Esophagus squamous epithelium (tissue), 5 donors: ENCODE measurements at regions not wholly inside any gene's neighbourhood (a gene's known extent, or its start where the extent isn't known, plus 50 kb on each side); places are given as distances from the start of the nearest gene placed in this dataset.
"Not testable (repeated sequence)": the region's sequence is repeated elsewhere in the genome, so short reads cannot be mapped to it uniquely, and the experiment has no call there.

Experiments
- DNase-seq: peaks from one replicate; lab custom pipeline; 2025; lab: John Stamatoyannopoulos, UW
- H3K27ac ChIP-seq, 4 donors: fragments of 200-600 bp; sonication (generic); one replicate each; pipeline ENCODE4 v1.5.1; 2016 to 2019; ENCODE audit warnings: mild to moderate bottlenecking in 1 of 4
- H3K27me3 ChIP-seq, 4 donors: fragments of 200-600 bp; sonication (generic); 1 replicate in 3 of 4; 2 replicates in 1 of 4; pipeline versions ENCODE4 v1.5.1 to v1.6.0; 2017 to 2021; ENCODE audit warnings: antibody characterized with exemption in 1 of 4
- H3K36me3 ChIP-seq, 3 donors: fragments of 200-600 bp; sonication (generic); one replicate each; pipeline ENCODE4 v1.5.1; 2016 to 2019
- H3K4me1 ChIP-seq, 3 donors: fragments of 200-600 bp; sonication (generic); one replicate each; pipeline ENCODE4 v1.5.1; 2017 to 2019
- H3K4me3 ChIP-seq, 4 donors: fragments of 200-600 bp; sonication (generic); 1 replicate in 3 of 4; 2 replicates in 1 of 4; pipeline ENCODE4 v1.5.1; 2016 to 2019; ENCODE audit warnings: mild to moderate bottlenecking in 2 of 4, moderate library complexity in 1 of 4
- H3K9me3 ChIP-seq, 3 donors: fragments of 200-600 bp; sonication (generic); one replicate each; pipeline ENCODE4 v1.5.1; 2016 to 2019
- POLR2A ChIP-seq, 4 donors: fragments of 450-650 bp; IDR thresholded peaks; one replicate each; pipeline ENCODE4 v1.6.1; 2017; ENCODE audit warnings: antibody characterized with exemption in 4 of 4, mild to moderate bottlenecking in 4 of 4, moderate library complexity in 3 of 4
- WGBS, 2 donors: methylation state at CpG; one replicate each; pipeline ENCODE4 v1.1.5; 2018; 5-methylcytosine and 5-hydroxymethylcytosine counted together
- intact Hi-C: fragments of 100-400 bp; cut with DNase I; formaldehyde crosslinking; loops from one replicate; pipeline ENCODE4 v1.15.0; 2022
- TF ChIP-seq, protein P1 (sequence below), 6 experiments: fragments of 450-650 bp in 4 of 6; fragments of 200-600 bp in 2 of 6; sonication (generic) in 2 of 6; IDR thresholded peaks; one replicate each; pipeline ENCODE4 v1.5.1; 2016 to 2019; ENCODE audit warnings: antibody characterized with exemption in 6 of 6, mild to moderate bottlenecking in 4 of 6, moderate library complexity in 4 of 6
- donor health status: DM: yes; HTN: yes; CAD: no.

DNA sequence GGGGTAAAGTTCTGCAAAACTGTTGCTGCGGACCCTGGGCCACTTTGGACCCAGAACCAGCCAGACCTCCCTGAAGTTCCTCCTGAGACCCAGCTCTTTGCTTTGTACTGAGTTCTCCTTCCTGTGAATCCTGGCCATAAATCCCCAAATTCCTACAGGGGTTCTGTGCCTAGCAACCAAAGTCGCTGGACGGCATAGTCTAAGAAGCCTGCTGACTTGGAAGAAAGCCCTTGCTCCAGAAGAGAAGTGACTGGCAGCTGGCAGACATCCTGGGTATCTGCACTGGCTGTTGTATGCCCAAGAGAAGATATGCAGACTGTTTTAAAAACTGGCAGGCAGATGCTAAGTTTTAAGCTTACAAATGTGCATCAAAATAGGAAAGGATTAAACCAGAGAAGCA lies 99.9 kb upstream of the SLC24A4 start:
- Histone ChIP-seq H3K36me3 (no peaks in the 10 kb centered on the region), H3K27me3 (no peaks in the 10 kb centered on the region), H3K4me3 (no peak overlapping the region), H3K9me3 (no peaks in the 10 kb centered on the region), H3K27ac (no peak overlapping the region), H3K4me1 (no peaks in the 10 kb centered on the region)
- TF ChIP-seq, protein P1, sequence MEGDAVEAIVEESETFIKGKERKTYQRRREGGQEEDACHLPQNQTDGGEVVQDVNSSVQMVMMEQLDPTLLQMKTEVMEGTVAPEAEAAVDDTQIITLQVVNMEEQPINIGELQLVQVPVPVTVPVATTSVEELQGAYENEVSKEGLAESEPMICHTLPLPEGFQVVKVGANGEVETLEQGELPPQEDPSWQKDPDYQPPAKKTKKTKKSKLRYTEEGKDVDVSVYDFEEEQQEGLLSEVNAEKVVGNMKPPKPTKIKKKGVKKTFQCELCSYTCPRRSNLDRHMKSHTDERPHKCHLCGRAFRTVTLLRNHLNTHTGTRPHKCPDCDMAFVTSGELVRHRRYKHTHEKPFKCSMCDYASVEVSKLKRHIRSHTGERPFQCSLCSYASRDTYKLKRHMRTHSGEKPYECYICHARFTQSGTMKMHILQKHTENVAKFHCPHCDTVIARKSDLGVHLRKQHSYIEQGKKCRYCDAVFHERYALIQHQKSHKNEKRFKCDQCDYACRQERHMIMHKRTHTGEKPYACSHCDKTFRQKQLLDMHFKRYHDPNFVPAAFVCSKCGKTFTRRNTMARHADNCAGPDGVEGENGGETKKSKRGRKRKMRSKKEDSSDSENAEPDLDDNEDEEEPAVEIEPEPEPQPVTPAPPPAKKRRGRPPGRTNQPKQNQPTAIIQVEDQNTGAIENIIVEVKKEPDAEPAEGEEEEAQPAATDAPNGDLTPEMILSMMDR (IDR thresholded peaks at IDR 0.05) = no peak
- no peak for TF ChIP-seq POLR2A (IDR thresholded peaks at IDR 0.05)
- no peak for DNase-seq
- intact Hi-C loops = no loop called here
- WGBS, 2 donors = 50 to 80% methylated on average over 1 to 2 of the region's 3 CpGs

DNA sequence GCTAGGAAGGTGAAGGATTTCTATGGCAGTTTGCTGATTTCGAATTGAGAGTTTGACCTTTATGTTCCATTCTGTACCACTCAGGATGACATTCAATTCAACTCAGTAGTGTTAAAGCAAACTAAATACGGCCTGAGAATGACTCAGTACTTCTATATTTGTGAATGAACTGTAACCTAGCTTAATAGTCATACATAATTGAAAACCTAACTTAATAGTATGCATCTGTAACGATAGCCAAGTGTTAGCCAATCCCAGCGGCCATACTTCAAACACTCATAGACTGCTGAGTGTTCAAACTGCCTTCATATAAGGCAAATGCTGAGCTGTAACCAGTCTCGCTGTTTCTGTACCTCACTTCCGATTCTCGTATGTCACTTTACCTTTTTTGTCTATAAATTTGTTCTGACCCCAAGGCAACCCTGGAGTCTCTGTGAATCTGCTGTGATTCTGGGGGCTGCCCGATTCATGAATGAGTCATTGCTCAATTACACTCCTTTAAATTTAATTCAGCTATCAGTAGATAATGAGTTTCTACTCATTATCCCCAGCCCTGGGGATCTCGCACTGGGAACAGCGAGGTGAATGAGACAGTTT lies 98.5 kb upstream of the SLC24A4 start:
- intact Hi-C loops = no loop called here
- H3K36me3 ChIP-seq = no peaks in the 10 kb centered on the region
- H3K9me3 ChIP-seq = no peaks in the 10 kb centered on the region
- 72 to 74% methylated on average over 10 of the region's 10 CpGs for WGBS, 2 donors
- TF ChIP-seq POLR2A (IDR thresholded peaks at IDR 0.05) = no peak
- TF ChIP-seq, protein P1 (IDR thresholded peaks at IDR 0.05) = no peak
- H3K27me3 ChIP-seq = no peaks in the 10 kb centered on the region
- no peak for DNase-seq
- H3K4me3 ChIP-seq = no peak overlapping the region
- no peaks in the 10 kb centered on the region for H3K4me1 ChIP-seq
- H3K27ac ChIP-seq = no peak overlapping the region

DNA sequence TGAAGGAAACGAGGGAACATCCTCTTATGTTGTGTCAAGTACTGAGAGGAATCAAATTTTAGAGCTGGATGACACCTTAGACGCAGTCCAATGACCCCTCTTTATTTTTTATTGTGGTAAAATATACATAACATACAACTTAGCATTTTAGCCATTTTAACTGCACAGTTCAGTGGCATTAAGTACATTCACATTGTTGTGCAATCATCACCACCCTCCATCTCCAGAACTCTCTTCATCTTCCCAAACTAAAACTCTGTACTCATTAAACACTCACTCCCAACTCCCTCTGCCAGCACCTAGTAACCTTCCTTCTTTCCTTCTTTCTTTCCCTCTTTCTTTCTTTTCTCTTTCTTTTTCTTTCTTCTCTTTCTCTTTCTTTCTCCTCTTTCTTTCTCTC lies 97.2 kb upstream of the SLC24A4 start:
- TF ChIP-seq, protein P1 (IDR thresholded peaks at IDR 0.05) = no peak
- no peak for TF ChIP-seq POLR2A (IDR thresholded peaks at IDR 0.05)
- no peaks in the 10 kb centered on the region for H3K27me3 ChIP-seq
- intact Hi-C loops = no loop called here
- no peak overlapping the region for H3K4me3 ChIP-seq
- 42 to 75% methylated on average over 2 of the region's 2 CpGs for WGBS, 2 donors
- no peak for DNase-seq
- no peaks in the 10 kb centered on the region for H3K36me3 ChIP-seq
- no peaks in the 10 kb centered on the region for H3K9me3 ChIP-seq
- no peaks in the 10 kb centered on the region for H3K4me1 ChIP-seq
- no peak overlapping the region for H3K27ac ChIP-seq

DNA sequence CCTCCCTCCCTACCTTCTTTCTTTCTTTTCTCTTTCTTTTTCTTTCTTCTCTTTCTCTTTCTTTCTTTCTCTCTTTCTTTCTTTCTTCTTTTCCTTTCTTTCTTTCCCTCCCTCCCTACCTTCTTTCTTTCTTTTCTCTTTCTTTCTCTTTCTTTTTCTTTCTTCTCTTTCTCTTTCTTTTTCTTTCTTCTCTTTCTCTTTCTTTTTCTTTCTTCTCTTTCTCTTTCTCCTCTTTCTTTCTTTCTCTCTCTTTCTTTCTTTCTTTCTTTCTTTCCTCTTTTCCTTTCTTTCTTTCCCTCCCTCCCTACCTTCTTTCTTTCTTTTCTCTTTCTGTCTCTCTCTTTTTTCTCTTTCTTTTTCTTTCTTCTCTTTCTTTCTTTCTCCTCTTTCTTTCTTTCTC lies 96.8 kb upstream of the SLC24A4 start:
- DNase-seq, H3K27ac ChIP-seq, H3K27me3 ChIP-seq, H3K4me1 ChIP-seq, H3K36me3 ChIP-seq, H3K4me3 ChIP-seq, intact Hi-C loops, H3K9me3 ChIP-seq: not testable (repeated sequence)

DNA sequence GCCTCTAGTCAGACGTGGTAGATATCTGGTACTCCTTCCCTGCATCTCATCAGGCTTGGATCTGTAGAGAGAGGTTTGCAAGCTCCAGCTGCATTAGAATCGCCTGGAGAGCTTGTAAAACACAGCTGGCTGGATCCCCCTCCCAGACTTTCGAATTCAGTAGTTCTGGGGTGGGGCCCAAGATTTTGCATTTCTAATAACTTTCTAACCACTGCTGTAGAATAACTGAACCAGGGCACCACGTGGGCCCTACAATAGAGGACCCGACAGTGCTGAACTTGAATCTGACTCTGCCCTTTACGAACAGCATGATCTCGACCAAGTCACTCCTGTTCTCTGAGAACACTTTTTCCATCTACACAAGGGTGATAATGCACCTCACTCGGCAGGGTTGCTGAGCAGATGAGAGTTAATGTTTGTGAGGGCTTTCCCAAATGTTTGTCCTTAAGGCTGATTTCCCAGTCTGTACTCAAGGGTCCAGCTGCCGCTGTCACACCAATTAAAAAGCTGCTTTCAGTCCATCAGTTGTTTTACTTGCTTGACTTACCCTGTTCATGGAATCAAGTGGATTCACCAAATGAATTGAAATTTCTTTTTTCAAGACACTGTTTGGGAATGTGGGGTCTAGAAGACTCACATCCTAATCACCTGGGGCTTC lies 86.6 kb upstream of the SLC24A4 start:
- no peak for DNase-seq
- Histone ChIP-seq H3K4me1 (no peaks in the 10 kb centered on the region), H3K27me3 (peaks cover 0 to 12% (median 0%) of the 10 kb centered on the region in 4 donors), H3K27ac (no peak overlapping the region), H3K9me3 (peaks cover 0 to 6% (median 0%) of the 10 kb centered on the region in 3 donors), H3K4me3 (no peak overlapping the region), H3K36me3 (no peaks in the 10 kb centered on the region)
- intact Hi-C loops = no loop called here
- TF ChIP-seq, protein P1 (IDR thresholded peaks at IDR 0.05) = no peak
- TF ChIP-seq POLR2A (IDR thresholded peaks at IDR 0.05) = no peak
- WGBS, 2 donors = 63 to 72% methylated on average over 8 to 9 of the region's 9 CpGs
